ENCODE measurements at regions not wholly inside any gene's neighbourhood (a gene's known extent, or its start where the extent isn't known, plus 50 kb on each side); places are given as distances from the start of the nearest gene placed in this dataset.

- POLR2A ChIA-PET = no interaction called here
- Histone ChIP-seq H3K27me3 (ENCODE audit: control insufficient read depth, insufficient read depth, low read length) (peaks cover 7% of the 10 kb centered on the region), H3K4me3 (ENCODE audit: low read depth, low read length) (no peak overlapping the region), H3K27ac (ENCODE audit: low read depth, low read length) (no peak overlapping the region), H3K9me3 (ENCODE audit: control insufficient read depth, insufficient read depth, low read length) (no peaks in the 10 kb centered on the region)
- DNase-seq (ENCODE audit: low read depth, low spot score) = no peak
- CTCF ChIA-PET = interaction anchor here (1.9 kb wide), 1 partner anchor 122 kb away, joined by 4 read pairs; no protein-coding TSS in a partner anchor
- TF ChIP-seq CTCF (IDR thresholded peaks at IDR 0.05; ENCODE audit: low read depth, low read length) = no peak
Measured at GRCh38 chr11:131186629-131187101, 183.8 kb upstream of the NTM start.

GRCh38 chr11:131190446-131190845, 180.0 kb upstream of the NTM start:
- no peak for DNase-seq (ENCODE audit: low read depth, low spot score)
- CTCF ChIA-PET = no interaction called here
- TF ChIP-seq CTCF (IDR thresholded peaks at IDR 0.05; ENCODE audit: low read depth, low read length) = no peak
- H3K27ac ChIP-seq (ENCODE audit: low read depth, low read length) = no peak overlapping the region
- H3K4me3 ChIP-seq (ENCODE audit: low read depth, low read length) = no peak overlapping the region
- no peaks in the 10 kb centered on the region for H3K9me3 ChIP-seq (ENCODE audit: control insufficient read depth, insufficient read depth, low read length)
- POLR2A ChIA-PET = no interaction called here
- H3K27me3 ChIP-seq (ENCODE audit: control insufficient read depth, insufficient read depth, low read length) = peaks cover 23% of the 10 kb centered on the region

- no peak for DNase-seq (ENCODE audit: low read depth, low spot score)
- Histone ChIP-seq H3K4me3 (ENCODE audit: low read depth, low read length) (no peak overlapping the region), H3K27me3 (ENCODE audit: control insufficient read depth, insufficient read depth, low read length) (peaks cover 31% of the 10 kb centered on the region), H3K9me3 (ENCODE audit: control insufficient read depth, insufficient read depth, low read length) (no peaks in the 10 kb centered on the region), H3K27ac (ENCODE audit: low read depth, low read length) (no peak overlapping the region)
- CTCF ChIA-PET = interaction anchor here (0.6 to 1.5 kb wide), 2 partner anchors 483 to 504 kb away, joined by 4 read pairs; no protein-coding TSS in a partner anchor
- POLR2A ChIA-PET = no interaction called here
- TF ChIP-seq CTCF (IDR thresholded peaks at IDR 0.05; ENCODE audit: low read depth, low read length) = no peak
Measured at GRCh38 chr11:131191606-131192005, 178.8 kb upstream of the NTM start.

- H3K27me3 ChIP-seq (ENCODE audit: control insufficient read depth, insufficient read depth, low read length) = peaks cover 31% of the 10 kb centered on the region
- ChIA-PET POLR2A (no interaction called here), CTCF (interaction anchor here (1.5 kb wide), 1 partner anchor 482 kb away, joined by 4 read pairs; no protein-coding TSS in a partner anchor)
- H3K4me3 ChIP-seq (ENCODE audit: low read depth, low read length) = no peak overlapping the region
- H3K9me3 ChIP-seq (ENCODE audit: control insufficient read depth, insufficient read depth, low read length) = no peaks in the 10 kb centered on the region
- no peak overlapping the region for H3K27ac ChIP-seq (ENCODE audit: low read depth, low read length)
- no peak for DNase-seq (ENCODE audit: low read depth, low spot score)
- no peak for TF ChIP-seq CTCF (IDR thresholded peaks at IDR 0.05; ENCODE audit: low read depth, low read length)
Measured at GRCh38 chr11:131192628-131193027, 177.8 kb upstream of the NTM start.

- no peak for TF ChIP-seq CTCF (IDR thresholded peaks at IDR 0.05; ENCODE audit: low read depth, low read length)
- Histone ChIP-seq H3K4me3 (ENCODE audit: low read depth, low read length) (no peak overlapping the region), H3K27ac (ENCODE audit: low read depth, low read length) (no peak overlapping the region), H3K9me3 (ENCODE audit: control insufficient read depth, insufficient read depth, low read length) (no peaks in the 10 kb centered on the region), H3K27me3 (ENCODE audit: control insufficient read depth, insufficient read depth, low read length) (peaks cover 31% of the 10 kb centered on the region)
- DNase-seq (ENCODE audit: low read depth, low spot score) = no peak
- ChIA-PET CTCF (interaction anchor here (1.5 kb wide), 1 partner anchor 481 kb away, joined by 4 read pairs; no protein-coding TSS in a partner anchor), POLR2A (no interaction called here)
Measured at GRCh38 chr11:131193031-131193501, 177.3 kb upstream of the NTM start.

Data from AG04450 (cell line).